ENCODE measurements at regions not wholly inside any gene's neighbourhood (a gene's known extent, or its start where the extent isn't known, plus 50 kb on each side); places are given as distances from the start of the nearest gene placed in this dataset.
A peak's percentile ranks its signal among the peaks of the same experiment; 100 is the strongest.
"Not testable (repeated sequence)": the region's sequence is repeated elsewhere in the genome, so short reads cannot be mapped to it uniquely, and the experiment has no call there.

DNA sequence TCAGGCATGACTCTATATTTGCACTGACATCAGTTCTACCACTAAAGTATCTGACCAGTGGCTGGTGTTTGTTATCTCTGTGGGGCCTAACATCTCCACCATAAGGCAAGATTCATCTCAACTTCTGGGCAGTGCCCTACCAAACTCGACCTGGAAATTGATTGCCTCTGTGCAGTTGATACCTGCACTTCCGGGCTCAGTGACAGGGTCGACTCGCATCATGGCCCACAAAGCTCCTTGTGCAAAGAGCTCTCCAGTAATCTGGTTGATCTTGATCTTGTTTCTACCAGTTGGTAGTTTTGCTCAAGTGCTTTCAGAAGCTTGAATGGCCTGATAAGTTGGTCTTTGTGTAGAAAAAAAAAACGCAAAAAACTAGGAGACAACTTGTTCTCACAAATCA, 501.1 kb upstream of the JAG1 start:
- DNase-seq (ENCODE audit: low read depth): no peak

DNA sequence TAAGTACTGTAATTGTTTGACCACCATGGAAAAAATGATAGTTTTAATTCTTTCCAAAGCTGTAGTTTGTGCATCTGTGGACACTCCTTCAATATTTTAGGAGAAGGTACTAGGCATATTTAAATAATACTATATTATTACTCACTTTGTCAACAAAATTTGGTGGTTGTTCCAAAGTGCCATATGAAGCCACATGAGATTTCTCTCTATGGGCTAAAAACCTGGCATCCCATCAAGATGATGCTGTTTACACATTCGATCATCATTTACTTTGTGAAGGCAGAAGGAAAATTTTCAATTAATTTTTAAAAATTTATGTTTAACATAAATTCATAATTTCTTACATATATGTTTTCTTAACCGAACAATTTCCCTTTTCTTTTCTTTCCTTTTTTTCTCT, 502.6 kb upstream of the JAG1 start:
- DNase-seq (ENCODE audit: low read depth): no peak

DNA sequence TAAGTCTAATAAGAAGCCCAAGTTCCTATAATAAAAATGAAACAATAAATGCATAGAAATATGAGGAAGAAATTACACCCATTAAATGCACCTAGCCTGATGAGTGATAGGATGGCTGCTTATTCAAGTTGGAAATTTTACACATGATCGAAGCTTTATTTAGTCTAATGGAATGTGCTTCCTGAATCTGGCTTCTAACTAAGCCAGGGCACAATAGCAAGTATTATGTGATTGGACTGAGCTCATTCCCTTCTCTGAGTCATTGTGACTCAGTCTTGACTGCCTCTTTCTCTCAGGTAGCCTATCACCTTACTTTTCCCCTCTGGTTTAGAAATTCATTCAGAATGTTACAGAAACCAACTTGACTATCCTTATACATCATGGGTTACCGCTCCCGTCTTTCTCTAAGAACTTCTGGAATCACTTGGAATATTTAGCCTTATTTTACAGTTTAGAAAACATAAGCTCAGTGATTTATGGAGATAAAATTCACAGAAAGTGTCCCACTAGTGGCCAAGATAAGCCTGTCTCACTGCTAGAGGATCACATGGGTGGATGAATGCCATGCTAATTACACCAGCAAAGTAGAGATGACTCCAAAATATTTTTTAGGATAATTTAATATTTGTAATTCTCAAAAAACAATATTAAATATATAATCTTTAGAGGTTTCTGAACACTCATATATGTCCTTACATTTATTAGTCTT, 505.3 kb upstream of the JAG1 start:
- peak; percentile 42 for DNase-seq (ENCODE audit: low read depth)

DNA sequence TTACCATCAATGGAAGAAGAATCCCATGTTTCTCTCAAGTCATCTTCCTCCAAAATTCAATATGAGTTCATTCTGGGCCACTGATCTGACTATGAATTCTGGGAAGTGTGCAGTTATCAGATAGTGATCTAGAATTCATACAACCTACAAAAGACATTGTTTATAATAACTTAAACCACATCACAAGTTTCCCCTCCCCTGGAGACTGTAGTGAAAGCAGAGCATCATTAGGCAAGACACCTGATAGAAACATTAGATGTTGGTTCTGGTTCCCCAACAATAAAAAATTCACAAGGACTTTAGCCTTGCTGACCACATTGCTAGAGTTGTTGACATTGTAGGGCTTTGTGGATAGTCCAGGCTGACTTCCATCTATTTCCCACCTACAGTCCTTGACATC, 506.4 kb upstream of the JAG1 start:
- DNase-seq (ENCODE audit: low read depth): no peak

DNA sequence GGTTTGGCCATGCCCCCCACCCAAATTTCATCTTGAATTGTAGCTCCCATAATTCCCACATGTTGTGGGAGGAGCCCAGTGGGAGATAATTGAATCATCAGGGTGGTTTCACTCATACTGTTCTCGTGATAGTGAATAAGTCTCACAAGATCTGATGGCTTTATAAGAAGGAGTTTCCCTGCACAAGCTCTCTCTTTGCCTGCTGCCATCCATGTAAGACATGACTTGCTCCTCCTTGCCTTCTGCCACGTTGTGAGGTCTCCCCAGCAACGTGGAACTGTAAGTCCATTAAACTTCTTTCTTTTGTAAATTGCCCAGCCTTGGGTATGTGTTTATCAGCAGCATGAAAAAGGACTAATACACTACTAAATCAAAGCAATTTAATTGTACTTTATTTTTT, 507.3 kb upstream of the JAG1 start:
- DNase-seq (ENCODE audit: low read depth): not testable (repeated sequence)

DNA sequence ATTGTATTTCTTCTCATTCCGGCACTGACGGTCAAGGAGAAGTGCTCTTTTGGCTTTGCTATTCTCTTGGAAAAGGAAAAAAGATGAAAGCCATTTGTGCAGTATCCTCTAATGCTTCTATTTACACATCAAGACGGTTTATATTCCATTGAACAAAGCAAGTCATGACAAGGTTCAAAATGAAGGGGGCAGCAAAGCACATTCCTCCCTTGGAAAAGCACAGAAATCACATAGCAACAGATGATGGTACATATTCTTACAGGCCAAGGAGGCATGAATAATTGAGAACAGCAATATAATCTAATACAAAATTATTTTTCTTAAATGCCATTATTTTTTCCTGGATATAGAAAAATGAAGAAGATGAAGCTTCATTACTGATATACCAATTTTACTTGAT, 508.2 kb upstream of the JAG1 start:
- no peak for DNase-seq (ENCODE audit: low read depth)

DNA sequence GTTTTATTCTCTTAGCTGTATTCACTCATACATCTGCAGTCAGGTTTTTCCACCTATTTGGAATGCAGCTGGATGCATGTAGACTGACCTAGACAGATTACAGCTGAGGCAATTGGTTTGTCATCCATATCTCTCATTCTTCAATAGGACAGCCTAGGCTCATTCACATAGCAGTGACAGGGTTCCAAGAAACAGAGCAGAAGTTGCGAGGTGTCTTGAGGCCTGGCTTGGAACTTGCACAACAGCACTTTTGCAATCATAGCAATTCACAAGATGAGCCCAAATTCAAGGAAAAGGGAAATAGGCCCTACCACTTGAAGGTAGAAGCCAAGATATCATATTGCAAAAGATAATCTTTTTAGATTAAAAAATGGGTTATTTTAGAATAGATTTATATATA, 508.9 kb upstream of the JAG1 start:
- no peak for DNase-seq (ENCODE audit: low read depth)

DNA sequence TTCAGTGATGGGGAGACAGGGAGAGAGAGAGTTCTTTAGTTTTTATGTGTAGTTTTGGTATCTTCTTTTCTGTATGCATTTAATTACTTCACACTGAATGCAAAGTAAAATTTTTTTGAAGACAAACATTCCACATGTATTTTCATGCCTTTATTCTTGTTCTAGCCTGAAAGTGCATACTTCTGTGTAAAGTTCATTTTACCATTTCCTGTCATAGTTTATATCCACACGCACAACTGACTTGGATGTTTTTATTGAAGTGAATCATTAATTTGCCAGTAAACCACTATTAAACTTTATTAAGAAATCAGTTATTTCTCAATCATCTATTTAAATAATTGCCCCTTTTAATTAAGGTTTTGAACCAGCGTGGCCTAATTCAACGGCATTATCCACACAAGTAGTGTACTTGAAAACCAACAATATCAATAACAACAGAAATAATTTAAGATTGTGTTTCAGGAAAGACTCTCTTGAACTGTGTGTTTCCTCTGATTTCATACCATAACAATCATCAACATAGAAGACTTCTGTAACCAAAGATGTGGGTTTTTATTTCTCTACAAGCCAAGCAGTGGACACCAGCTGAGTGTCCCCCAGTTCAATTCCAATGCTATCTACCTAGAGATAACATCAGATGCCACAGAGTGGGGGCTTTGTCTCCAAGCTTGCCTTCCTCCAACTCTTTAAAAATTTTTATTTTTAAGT, 512.7 kb upstream of the JAG1 start:
- DNase-seq (ENCODE audit: low read depth): no peak

DNA sequence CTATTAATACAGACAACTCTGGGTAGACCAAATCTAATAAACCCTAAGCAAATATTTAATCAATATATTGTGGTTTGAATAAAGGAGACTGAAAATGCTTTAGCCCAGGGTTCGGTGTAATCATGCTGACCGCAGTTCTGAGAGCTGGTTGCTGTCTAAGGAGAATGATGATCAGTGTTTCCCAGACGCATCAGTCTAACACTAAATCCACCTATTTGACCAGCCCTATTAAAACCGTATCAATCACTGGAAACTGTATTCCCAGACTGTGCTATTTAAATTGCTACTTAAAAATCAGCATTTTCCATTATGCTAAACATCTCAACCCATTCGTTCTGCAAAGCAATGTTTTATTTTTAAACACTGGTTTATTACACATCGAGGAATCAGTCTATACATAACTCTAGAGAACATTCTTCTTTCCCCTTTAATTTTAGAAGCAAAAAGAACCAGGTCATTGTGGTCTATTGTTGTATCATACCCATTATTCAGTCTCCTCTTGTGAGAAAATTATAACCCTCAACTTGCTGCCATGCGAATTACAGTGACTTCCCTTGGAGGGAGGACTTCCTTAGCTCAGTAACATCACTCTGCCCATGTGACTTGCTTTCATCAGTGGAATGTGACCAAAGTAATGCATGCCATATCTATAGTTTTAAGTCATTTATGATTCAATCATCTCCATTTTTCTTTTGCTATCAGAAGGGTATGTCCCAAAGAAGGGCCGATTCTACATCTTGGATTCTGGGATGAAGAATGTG, 515.2 kb upstream of the JAG1 start:
- no peak for DNase-seq (ENCODE audit: low read depth)

DNA sequence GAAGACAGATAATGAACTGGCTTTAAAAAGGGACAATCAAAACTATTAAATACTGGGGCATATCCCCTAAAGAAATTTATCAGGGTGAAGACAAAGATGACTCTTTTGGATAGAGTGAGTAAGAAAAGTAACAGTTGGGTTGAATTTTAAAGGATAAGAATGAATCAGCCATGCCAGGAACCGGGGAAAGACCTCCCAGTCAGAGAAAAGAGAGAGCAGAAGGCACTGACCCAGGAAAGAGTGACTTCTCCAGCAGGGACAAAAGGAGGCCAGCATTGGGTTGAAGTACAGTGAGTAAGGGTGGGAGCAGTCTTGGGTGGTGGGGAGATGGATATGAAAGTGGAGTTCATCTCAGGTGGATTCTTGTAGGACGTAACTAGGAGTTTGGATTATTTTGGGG, 516.9 kb upstream of the JAG1 start:
- DNase-seq (ENCODE audit: low read depth): no peak

DNA sequence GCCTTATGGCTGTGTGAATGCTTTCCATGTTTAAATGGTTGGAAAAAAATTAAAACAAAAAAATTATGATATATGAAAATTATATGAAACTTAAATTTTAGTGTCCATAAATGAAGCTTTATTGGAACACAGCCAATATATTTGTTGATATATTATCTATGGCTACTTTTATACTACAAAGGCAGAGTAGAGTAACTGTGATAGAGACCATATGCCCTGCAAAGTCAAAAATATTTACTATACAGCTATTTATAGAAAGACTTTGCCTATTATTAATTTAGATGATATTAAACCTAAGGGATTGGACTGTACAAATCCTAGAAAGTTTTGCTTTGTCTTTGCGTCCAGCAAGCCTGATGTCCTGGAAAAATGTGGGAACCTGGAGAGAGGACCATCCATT, 518.3 kb upstream of the JAG1 start:
- DNase-seq (ENCODE audit: low read depth): no peak

DNA sequence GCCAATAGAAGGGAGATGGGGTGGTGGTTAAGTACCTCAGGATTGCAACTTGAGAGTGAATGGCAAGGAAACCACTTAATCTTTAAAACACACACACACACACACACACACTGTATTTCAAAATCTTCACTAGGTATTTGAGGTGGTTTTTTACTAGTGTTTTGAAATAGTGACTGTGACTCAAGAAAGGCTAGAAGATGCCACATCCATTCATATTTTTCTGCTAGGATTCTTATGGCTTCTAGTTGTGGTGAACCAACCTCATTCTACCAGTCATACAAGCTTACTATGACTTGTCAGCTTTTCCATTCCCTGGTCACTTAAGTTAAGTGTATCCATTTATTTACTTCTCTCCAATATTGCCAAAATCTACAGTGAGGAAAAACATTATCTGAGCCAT, 519.4 kb upstream of the JAG1 start:
- no peak for DNase-seq (ENCODE audit: low read depth)

DNA sequence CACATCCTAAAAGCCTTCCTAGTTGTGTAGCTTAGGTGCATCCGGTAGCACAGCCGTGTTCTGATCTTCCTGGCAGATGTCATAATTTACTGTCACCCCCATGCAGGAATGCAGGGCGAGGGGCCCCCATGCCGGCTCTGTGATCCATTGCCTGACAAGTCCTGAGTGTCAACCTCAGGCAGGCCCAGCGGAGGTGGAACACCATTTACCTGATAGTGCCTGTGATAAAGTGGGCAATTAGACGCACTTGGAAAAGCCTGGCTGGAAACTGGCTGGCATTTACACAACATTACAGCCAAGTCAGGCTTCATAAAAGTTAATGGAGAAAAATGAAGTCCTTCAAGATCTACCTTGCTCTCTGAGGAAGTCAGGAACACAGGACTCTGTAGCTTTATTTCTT, 521.4 kb upstream of the JAG1 start:
- DNase-seq (ENCODE audit: low read depth): no peak

DNA sequence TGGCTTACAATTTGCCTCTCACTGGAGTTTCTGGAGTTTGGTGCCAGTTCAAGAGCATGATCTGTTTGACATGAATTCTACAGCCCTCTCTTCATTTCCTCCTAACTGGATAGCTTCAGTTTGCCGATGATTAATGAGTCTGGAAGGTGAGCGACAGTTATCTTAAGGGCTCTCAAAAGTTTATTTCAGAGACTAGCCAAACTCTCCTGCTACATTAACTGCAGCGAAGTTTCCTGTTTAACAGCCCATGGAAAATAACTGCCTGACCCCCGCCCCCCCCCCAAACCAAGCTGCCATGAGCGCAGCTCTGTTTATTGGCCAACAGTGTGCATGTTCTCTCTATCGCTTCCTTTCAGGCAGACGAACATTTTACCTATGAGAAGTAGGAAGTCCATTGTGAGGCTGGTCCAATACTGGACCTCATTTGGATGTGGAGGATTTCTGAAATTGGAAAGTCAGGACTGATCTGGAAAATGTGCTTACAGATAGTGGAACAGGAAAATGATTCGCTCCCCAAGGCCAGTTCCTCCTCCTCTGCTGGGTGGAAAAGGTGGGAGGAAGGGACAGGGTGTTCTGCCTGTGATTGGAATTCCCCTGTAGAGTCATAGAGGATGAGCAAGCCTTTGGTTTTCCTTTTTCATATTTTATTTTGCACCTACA, 522.2 kb upstream of the JAG1 start:
- DNase-seq (ENCODE audit: low read depth): peak; percentile 49

DNA sequence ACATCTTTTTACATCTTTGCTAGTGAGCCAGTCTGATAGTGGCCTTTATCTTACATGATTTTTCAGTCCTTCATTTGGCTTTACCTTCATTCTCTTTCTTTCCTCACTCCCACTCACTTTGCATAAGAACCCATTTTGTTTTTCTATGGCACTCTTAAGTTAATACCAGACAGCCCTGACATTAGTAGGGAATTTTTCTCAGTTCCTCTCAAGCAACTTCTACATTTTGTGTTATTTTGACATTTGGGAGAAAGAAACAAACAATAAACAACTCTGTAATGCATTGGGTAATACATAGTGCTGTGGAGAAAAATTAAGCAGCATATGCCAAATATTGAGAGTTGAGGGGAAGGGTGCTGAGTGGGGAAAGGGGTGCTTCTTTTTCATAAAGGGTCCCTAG, 524.1 kb upstream of the JAG1 start:
- no peak for DNase-seq (ENCODE audit: low read depth)

DNA sequence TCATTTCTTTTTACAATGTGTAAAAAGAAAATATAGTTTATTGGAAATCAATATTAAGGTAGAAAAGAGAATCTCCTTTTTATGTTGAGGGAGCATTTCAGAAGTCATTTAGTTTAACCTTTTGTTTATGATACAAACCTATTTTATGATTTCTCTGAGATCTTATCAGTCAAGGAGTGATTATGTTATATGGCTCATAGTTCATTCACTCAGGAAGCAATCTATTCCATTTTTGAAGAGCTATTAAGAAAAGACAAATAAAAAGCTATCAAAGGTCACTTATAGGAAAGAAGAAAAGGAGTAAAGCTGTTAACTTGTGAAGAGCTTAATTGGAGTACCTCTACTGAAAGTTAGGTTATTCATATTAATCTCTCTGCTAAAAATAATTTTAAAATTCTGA, 526.6 kb upstream of the JAG1 start:
- no peak for DNase-seq (ENCODE audit: low read depth)

DNA sequence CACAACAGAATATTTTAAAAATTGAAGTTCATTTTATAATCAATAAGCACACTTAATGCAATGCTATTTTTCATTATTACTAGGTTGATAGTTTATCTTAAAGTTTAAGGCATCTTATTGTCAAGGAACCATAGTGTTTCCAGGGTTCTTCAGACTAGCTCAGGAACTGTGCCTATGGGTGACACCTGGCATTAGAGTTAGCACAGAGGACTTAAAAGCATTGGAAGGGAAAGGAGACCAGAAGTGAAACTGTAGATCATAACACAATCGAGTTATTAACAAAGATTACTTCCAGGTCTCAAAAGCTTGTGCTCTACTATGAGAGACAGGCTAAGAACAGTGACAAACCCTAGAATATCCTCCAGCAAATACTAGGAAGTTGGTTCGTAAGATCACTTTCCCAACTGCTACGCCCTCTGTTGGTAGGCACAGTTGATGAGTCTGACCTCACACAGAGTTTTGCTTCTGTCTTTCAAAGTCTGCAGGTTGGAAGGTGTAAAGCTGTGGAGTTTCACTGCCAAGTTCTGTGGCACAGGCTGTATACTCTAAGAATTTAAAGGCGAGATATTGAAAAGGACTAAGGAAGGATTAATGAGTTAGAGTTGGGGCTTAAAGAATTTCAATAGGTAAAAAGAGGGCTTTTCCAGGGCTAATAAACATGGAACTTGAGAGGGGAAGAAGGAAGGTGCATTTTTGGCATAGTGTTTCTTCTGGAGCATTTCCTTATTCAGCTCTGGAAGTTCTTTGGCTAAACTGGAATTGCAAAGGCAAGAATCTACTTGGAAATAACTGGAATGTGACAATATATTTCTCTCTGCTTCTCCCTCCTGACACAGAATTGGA, 531.3 kb upstream of the JAG1 start:
- DNase-seq (ENCODE audit: low read depth): no peak

DNA sequence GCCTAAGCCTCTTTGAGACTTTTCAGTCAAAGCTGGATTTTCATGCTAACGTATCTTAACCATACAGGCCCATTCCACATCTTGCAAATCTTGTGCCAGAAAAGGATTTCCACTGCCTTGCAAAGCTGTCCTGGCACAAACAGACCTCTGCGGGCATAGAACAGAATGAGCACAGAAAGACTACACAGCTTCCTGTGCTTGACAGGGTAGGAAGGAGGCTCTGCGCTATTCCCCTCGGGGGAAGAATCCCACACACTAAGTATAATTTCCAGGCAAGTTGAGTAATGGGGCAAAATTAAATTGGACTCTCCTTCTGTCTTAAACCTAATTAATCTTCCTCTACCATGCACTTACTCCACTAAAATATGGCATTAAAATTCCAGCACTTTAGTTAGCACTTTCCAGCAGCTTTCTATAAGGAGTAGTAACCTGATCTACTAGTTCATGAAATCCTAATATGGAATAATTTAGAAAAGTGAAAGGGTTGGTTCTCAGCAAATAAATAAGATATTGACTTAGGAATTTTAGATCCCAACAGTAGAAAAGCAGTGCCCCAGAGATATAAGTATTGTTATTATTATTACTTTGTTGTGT, 532.1 kb upstream of the JAG1 start:
- no peak for DNase-seq (ENCODE audit: low read depth)

DNA sequence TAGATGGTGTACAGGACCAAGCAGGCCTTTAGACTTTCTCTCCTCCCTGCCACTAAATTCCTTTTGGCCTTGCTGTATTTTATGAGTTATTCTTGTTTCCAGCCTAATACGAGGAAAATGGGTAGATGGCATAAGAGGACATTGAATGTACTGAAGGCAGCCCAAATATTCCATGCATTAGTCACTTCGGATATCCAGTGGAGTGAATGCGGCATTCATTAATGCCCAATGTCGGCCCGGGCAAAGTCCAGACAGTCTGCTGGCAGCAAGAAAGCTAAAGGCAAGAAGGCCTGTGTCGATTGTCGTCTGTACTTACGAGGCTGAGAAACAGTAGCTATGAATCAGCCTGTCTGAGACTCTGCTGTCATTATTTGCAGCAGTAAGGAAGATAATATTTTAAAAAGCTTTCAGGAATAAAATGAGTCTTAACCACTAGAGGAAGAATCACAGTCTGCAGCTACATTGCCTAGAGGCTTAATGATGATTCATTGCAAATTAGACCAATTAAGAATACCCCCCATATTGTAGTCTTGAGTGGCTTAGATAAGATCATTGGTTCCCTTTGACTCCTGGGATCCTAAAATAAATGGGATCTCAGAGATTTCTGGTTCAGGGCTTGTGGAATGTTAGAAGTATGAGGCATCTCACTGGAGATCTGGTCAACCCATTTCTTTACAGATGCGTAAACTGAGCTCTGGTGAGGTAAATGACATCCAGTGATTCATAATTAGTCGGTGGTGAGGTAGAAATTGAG, 534.1 kb upstream of the JAG1 start:
- DNase-seq (ENCODE audit: low read depth): no peak

DNA sequence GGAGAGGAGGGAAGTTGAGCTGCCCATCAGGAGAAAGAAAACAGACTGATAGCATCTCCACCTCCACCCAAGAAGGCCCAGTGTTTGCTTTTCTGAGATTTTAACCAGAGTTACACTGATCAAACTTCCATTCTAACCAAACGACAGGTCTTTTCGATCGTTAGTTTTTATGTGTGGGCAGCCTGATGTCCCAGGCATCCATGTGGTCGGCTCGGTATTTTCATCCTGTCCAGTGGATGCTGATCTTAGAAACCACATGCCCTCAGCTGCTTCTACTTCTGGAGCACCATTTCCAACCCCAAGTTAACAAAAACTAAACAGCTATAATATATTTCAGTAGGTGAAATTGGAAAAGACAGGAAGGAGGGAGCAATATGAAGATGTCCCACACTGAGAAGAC, 536.8 kb upstream of the JAG1 start:
- no peak for DNase-seq (ENCODE audit: low read depth)

DNA sequence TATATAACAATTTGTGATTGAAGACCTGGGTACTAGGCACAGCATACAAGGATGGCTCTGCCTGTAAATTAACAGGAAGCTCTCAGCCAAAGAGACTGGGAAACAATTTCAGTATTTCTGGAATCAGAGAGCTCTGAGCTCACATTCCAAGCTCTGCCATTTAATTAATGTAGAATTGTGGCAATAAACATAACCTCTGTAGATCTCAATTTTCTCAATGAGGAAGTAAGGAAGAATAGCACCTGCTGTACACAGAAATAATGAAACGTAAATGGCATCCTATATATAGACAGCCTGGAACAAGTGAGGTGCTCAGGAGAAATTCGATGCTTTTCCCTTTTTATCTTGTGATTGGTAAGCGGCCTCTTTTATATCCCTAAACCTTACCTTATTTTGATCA, 538.5 kb upstream of the JAG1 start:
- no peak for DNase-seq (ENCODE audit: low read depth)

All from HS-5 (cell line).